Neutrophil (primary cell): ENCODE measurements at regions not wholly inside any gene's neighbourhood (a gene's known extent, or its start where the extent isn't known, plus 50 kb on each side); places are given as distances from the start of the nearest gene placed in this dataset.
"Not testable (repeated sequence)": the region's sequence is repeated elsewhere in the genome, so short reads cannot be mapped to it uniquely, and the experiment has no call there.

Experiments
- H3K27ac ChIP-seq: fragments of 200-600 bp; sonication (generic); 2 replicates; pipeline ENCODE4 v1.5.1; 2016; ENCODE audit warnings: mild to moderate bottlenecking, moderate library complexity
- H3K27me3 ChIP-seq: fragments of 200-600 bp; sonication (generic); 2 replicates; pipeline ENCODE4 v1.6.0; 2016; ENCODE audit warnings: mild to moderate bottlenecking
- H3K36me3 ChIP-seq: fragments of 200-600 bp; sonication (generic); 2 replicates; pipeline ENCODE4 v1.5.1; 2017
- H3K4me1 ChIP-seq, 2 experiments: fragments of 200-600 bp in 1 of 2; sonication (generic) in 1 of 2; 1 replicate in 1 of 2; 2 replicates in 1 of 2; pipeline versions ENCODE4 v1.5.1 to v1.6.1; 2013 to 2016; ENCODE audit warnings: low read depth in 1 of 2, low read length in 1 of 2, mild to moderate bottlenecking in 1 of 2, moderate library complexity in 1 of 2; ENCODE audit not compliant: control insufficient read depth in 1 of 2, insufficient read depth in 1 of 2
- H3K4me3 ChIP-seq, 2 experiments: fragments of 200-600 bp in 1 of 2; sonication (generic) in 1 of 2; 1 replicate in 1 of 2; 2 replicates in 1 of 2; pipeline ENCODE4 v1.5.1; 2013 to 2016; ENCODE audit warnings: low read depth in 1 of 2, low read length in 1 of 2, mild to moderate bottlenecking in 1 of 2, moderate library complexity in 1 of 2
- H3K9me3 ChIP-seq: fragments of 200-600 bp; sonication (generic); 2 replicates; pipeline ENCODE4 v1.5.1; 2016
- CTCF ChIP-seq: fragments of 200-600 bp; sonication (generic); IDR thresholded peaks from 2 replicates; pipeline ENCODE4 v1.5.1; 2016; ENCODE audit warnings: antibody characterized with exemption

DNA sequence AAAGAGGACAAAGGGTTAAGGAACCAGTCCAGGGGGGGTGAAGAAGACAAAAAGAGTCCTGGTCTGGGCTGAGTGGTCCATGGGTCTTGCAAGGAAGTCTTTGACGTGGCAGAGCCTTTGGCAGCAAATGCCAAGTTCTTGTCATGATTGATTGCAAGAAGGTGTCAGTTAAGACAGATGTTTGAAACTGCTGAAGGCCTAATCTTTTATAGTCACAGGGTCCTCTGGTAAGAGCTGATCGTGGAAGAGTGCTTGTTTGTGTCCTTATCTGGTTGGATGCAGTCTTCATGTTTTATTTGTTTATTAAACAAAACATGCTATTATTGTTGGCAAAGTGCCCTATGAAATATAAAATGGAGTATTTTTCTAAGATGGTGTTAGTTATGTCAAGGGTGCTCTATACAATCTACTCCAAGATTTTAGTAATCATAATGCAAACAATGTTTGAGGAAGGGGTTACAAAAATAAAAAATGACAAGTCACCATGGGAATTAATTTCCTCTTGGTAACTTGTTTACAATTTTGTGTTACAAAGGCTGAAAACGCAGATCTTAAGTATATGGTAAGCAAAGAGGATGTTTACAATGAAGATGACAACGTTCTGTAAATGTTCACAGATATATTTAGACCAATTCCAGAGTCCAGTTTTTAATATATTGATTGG, 85.9 kb downstream of the MAGED4 start:
- Histone ChIP-seq H3K27ac (no peak overlapping the region), H3K4me3 (no peak overlapping the region), H3K27me3 (no peaks in the 10 kb centered on the region), H3K4me1 (no peaks in the 10 kb centered on the region), H3K36me3 (no peaks in the 10 kb centered on the region), H3K9me3 (no peaks in the 10 kb centered on the region)
- TF ChIP-seq CTCF = no peak

DNA sequence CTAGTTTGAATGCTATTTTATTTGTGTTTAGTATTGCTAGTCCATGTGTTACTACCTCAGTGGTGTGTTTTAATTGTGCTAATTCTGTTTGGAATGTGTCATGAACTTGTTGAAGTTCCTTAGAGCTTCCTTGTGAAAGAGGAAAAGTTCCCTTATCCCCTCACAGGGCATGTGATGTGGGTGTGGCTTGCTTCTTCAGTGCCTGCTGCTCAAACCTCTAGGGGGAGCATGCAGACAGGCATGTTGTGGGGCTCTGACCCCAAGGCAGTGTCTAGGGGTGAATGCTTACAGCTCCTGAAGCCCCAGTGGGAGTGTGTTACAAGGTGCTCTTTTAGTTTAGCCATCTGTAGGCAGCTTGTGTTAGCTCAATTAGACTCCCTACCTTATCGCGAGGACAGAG, 86.5 kb downstream of the MAGED4 start:
- no peaks in the 10 kb centered on the region for H3K4me1 ChIP-seq
- H3K27me3 ChIP-seq = no peaks in the 10 kb centered on the region
- no peak for TF ChIP-seq CTCF
- H3K9me3 ChIP-seq = no peaks in the 10 kb centered on the region
- H3K27ac ChIP-seq = no peak overlapping the region
- H3K36me3 ChIP-seq = no peaks in the 10 kb centered on the region
- no peak overlapping the region for H3K4me3 ChIP-seq

GRCh38 chrX:52277666-52278065, 91.2 kb upstream of the XAGE2 start:
- Histone ChIP-seq H3K27ac (no peak overlapping the region), H3K4me1 (no peaks in the 10 kb centered on the region), H3K36me3 (no peaks in the 10 kb centered on the region), H3K27me3 (no peaks in the 10 kb centered on the region), H3K9me3 (no peaks in the 10 kb centered on the region), H3K4me3 (no peak overlapping the region)
- no peak for TF ChIP-seq CTCF

DNA sequence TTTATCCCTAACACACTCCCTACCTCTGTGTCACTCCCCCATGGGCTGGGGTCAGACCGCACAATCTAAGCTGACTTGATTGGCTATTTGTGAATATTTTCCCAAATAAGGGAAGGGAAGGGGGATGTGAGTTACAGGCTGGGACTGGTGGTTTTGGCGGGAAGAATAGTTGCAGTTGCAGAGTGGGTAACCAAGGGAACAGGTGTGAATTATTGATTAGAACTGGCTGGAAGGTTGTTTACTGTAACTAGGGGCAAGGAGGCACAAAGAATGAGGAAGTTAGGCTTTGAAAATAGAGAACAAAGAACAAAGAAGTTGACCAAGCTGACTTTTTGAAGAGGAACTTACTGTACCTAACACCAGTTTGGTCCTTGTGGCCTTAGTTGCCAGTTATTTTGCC, 88.0 kb upstream of the XAGE2 start:
- H3K27me3 ChIP-seq = no peaks in the 10 kb centered on the region
- no peak for TF ChIP-seq CTCF
- H3K9me3 ChIP-seq = no peaks in the 10 kb centered on the region
- no peaks in the 10 kb centered on the region for H3K4me1 ChIP-seq
- H3K27ac ChIP-seq = peak overlapping the region; percentile 31
- no peak overlapping the region for H3K4me3 ChIP-seq
- no peaks in the 10 kb centered on the region for H3K36me3 ChIP-seq

- Histone ChIP-seq H3K4me3 (no peak overlapping the region), H3K36me3 (no peaks in the 10 kb centered on the region), H3K27ac (no peak overlapping the region), H3K9me3 (no peaks in the 10 kb centered on the region), H3K27me3 (no peaks in the 10 kb centered on the region), H3K4me1 (no peaks in the 10 kb centered on the region)
- no peak for TF ChIP-seq CTCF
Measured at GRCh38 chrX:52284865-52285264, 84.0 kb upstream of the XAGE2 start.

GRCh38 chrX:52298968-52299367, 69.9 kb upstream of the XAGE2 start:
- H3K27me3 ChIP-seq, H3K9me3 ChIP-seq, H3K4me3 ChIP-seq, H3K36me3 ChIP-seq, H3K27ac ChIP-seq, H3K4me1 ChIP-seq: not testable (repeated sequence)

- not testable (repeated sequence) for H3K4me3 ChIP-seq, H3K9me3 ChIP-seq, H3K36me3 ChIP-seq, H3K4me1 ChIP-seq, H3K27ac ChIP-seq, H3K27me3 ChIP-seq
Measured at GRCh38 chrX:52308532-52308931, 60.3 kb upstream of the XAGE2 start.
